K562 (cell line): ENCODE measurements at regions not wholly inside any gene's neighbourhood (a gene's known extent, or its start where the extent isn't known, plus 50 kb on each side); places are given as distances from the start of the nearest gene placed in this dataset.

Experiments
- ATAC-seq: fragments of 200-7000 bp; cut with Tn5 transposase; 3 replicates; pipeline ENCODE4 v1.9.1; 2020; ENCODE audit warnings: moderate library complexity
- BruUV-seq: library from RNA; stranded (reverse); fragments of 400-500 nt; replicated peaks from 2 replicates; lab custom pipeline; 2021; lab: Mats Ljungman, UMichigan
- CTCF ChIA-PET: fragments of 300-600 bp; formaldehyde crosslinking; extraction: SDS; loops from one replicate; lab custom pipeline; 2021; ENCODE audit warnings: low intra/inter-chr PET ratio; lab: Yijun Ruan, JAX
- POLR2A ChIA-PET: fragments of 300-600, 350-650 bp; sonication (Branson Sonifier 250); formaldehyde crosslinking; extraction: SDS; loops from one replicate; lab custom pipeline; 2021; ENCODE audit warnings: antibody characterized with exemption, inconsistent platforms; lab: Yijun Ruan, JAX
- DNase-seq, 4 experiments: peaks; one replicate each; pipeline versions ENCODE4 v3.0.0 to v3.0.0-alpha.2; 2011 to 2018; ENCODE audit warnings: low spot score in 3 of 4, mixed read lengths in 3 of 4; ENCODE audit errors: extremely low read depth in 1 of 4
- FAIRE-seq: peaks from 2 replicates; lab custom pipeline; 2011; peaks lifted over from hg19 to GRCh38; lab: Jason Lieb, UNC
- H2AFZ ChIP-seq: 2 replicates; pipeline ENCODE4 v1.6.0; 2011; ENCODE audit warnings: low read depth, low read length, control low read depth, inconsistent platforms
- H3K27ac ChIP-seq: fragments of 200-600 bp; 3 replicates; pipeline ENCODE4 v1.8.0; 2011; ENCODE audit warnings: low read depth, mild to moderate bottlenecking, control low read depth, inconsistent platforms, low read length, moderate library complexity, mixed read lengths; ENCODE audit errors: extremely low read depth
- H3K27me3 ChIP-seq, 2 experiments: fragments of 300-600 bp in 1 of 2; 2 replicates in 1 of 2; 3 replicates in 1 of 2; pipeline versions ENCODE4 v1.6.0 to v1.8.0; 2011; ENCODE audit warnings: inconsistent platforms in 2 of 2, low read length in 2 of 2, mild to moderate bottlenecking in 1 of 2, mixed read lengths in 1 of 2, moderate library complexity in 1 of 2; ENCODE audit not compliant: control insufficient read depth in 2 of 2, insufficient read depth in 2 of 2
- H3K36me3 ChIP-seq: fragments of 300-600 bp; 3 replicates; pipeline ENCODE4 v1.8.0; 2011; ENCODE audit warnings: mild to moderate bottlenecking, low read length, inconsistent platforms; ENCODE audit not compliant: control insufficient read depth, insufficient read depth
- H3K4me1 ChIP-seq, 2 experiments: fragments of 200-600 bp in 1 of 2; replicated peaks in 1 of 2; 2 replicates in 1 of 2; 3 replicates in 1 of 2; pipeline versions ENCODE4 v1.5.1 to v1.8.0; 2011; ENCODE audit warnings: inconsistent platforms in 2 of 2, low read length in 2 of 2, mild to moderate bottlenecking in 1 of 2, mixed read lengths in 1 of 2, moderate library complexity in 1 of 2; ENCODE audit not compliant: control insufficient read depth in 2 of 2, insufficient read depth in 2 of 2
- H3K4me2 ChIP-seq: 2 replicates; pipeline ENCODE4 v1.6.1; 2011; ENCODE audit warnings: low read length, control low read depth, inconsistent platforms, mixed read lengths; ENCODE audit not compliant: insufficient read depth
- H3K4me3 ChIP-seq: fragments of 200-600 bp; sonication (generic), shearing (Covaris generic); 2 replicates; pipeline ENCODE4 v1.5.1; 2016; ENCODE audit warnings: control low read depth, inconsistent platforms
- H3K79me2 ChIP-seq: fragments of 200-600 bp; 3 replicates; pipeline ENCODE4 v1.8.0; 2011; ENCODE audit warnings: low read length, inconsistent platforms; ENCODE audit not compliant: control insufficient read depth, insufficient read depth
- H3K9ac ChIP-seq, 2 experiments: 2 replicates each; pipeline versions ENCODE4 v1.6.0 to v1.6.1; 2011; ENCODE audit warnings: low read depth in 2 of 2, low read length in 2 of 2, control low read depth in 1 of 2, inconsistent platforms in 1 of 2, mild to moderate bottlenecking in 1 of 2, mixed read lengths in 1 of 2; ENCODE audit not compliant: insufficient read depth in 1 of 2
- H3K9me1 ChIP-seq: one replicate; pipeline ENCODE4 v1.6.0; 2011; ENCODE audit warnings: inconsistent platforms, mild to moderate bottlenecking, low read length, moderate library complexity; ENCODE audit not compliant: control insufficient read depth, insufficient read depth
- H3K9me3 ChIP-seq: replicated peaks from 2 replicates; pipeline ENCODE4 v1.5.1; 2011; ENCODE audit warnings: low read depth, low read length, inconsistent platforms; ENCODE audit not compliant: control insufficient read depth, insufficient read depth
- H4K20me1 ChIP-seq: replicated peaks from 2 replicates; pipeline ENCODE4 v1.6.1; 2011; ENCODE audit warnings: low read length, inconsistent platforms, mixed read lengths; ENCODE audit not compliant: control insufficient read depth, insufficient read depth
- BRD4 ChIP-seq: fragments of 200-600 bp; sonication (generic); IDR thresholded peaks from 2 replicates; pipeline ENCODE4 v1.6.1; 2017; ENCODE audit warnings: inconsistent platforms
- CBX3 ChIP-seq, 2 experiments: IDR thresholded peaks; 1 replicate in 1 of 2; 2 replicates in 1 of 2; pipeline ENCODE4 v1.6.1; 2012; ENCODE audit warnings: inconsistent platforms in 2 of 2, low read length in 2 of 2, borderline replicate concordance in 1 of 2, control low read depth in 1 of 2
- CSDE1 ChIP-seq, 2 experiments: fragments of 450-650 bp; IDR thresholded peaks; 2 replicates each; pipeline ENCODE4 v1.6.1; 2016; ENCODE audit warnings: mild to moderate bottlenecking in 1 of 2
- DNMT1 ChIP-seq: fragments of 450-650 bp; IDR thresholded peaks from 2 replicates; pipeline ENCODE4 v1.6.1; 2016; ENCODE audit warnings: antibody characterized with exemption, mild to moderate bottlenecking
- FOXA1 ChIP-seq: fragments of 450-650 bp; IDR thresholded peaks from 2 replicates; pipeline ENCODE4 v1.6.1; 2016; ENCODE audit warnings: mild to moderate bottlenecking, borderline replicate concordance
- MLX ChIP-seq, 2 experiments: fragments of 450-650 bp in 1 of 2; sonication (generic) in 1 of 2; formaldehyde crosslinking; conservative IDR thresholded peaks; 2 replicates each; pipeline versions ENCODE4 v1.4.0 to v1.8.1; 2020 to 2022; ENCODE audit warnings: mild to moderate bottlenecking in 1 of 2, missing genetic modification reagents in 1 of 2
- NCOA1 ChIP-seq: fragments of 450-650 bp; IDR thresholded peaks from 2 replicates; pipeline ENCODE4 v1.6.1; 2016; ENCODE audit warnings: low read depth
- PKNOX1 ChIP-seq: fragments of 450-650 bp; IDR thresholded peaks from 2 replicates; pipeline ENCODE4 v1.6.1; 2016
- YY1 ChIP-seq, 3 experiments: IDR thresholded peaks; 2 replicates each; pipeline ENCODE4 v1.6.1; 2011; ENCODE audit warnings: low read length in 2 of 3, mild to moderate bottlenecking in 2 of 3, moderate library complexity in 2 of 3, borderline replicate concordance in 1 of 3, control low read depth in 1 of 3, low read depth in 1 of 3; ENCODE audit not compliant: insufficient read depth in 3 of 3, insufficient replicate concordance in 2 of 3, control insufficient read depth in 1 of 3, insufficient read length in 1 of 3; ENCODE audit errors: extremely low read depth in 1 of 3
- ZKSCAN1 ChIP-seq: fragments of 150-350 bp; IDR thresholded peaks from 2 replicates; pipeline ENCODE4 v1.6.1; 2016; ENCODE audit warnings: low read depth, low read length
- ZNF184 ChIP-seq: sonication (generic); formaldehyde crosslinking; IDR thresholded peaks from 2 replicates; pipeline ENCODE4 v1.5.0; 2020; ENCODE audit warnings: missing genetic modification reagents
- WGBS: fragments of 100-300 bp; shearing (Covaris generic); methylation state at CpG from one replicate; pipeline ENCODE4 v1.1.6; 2016; ENCODE audit warnings: low coverage, mixed read lengths; ENCODE audit not compliant: insufficient coverage; ENCODE audit errors: missing lambda C conversion rate; 5-methylcytosine and 5-hydroxymethylcytosine counted together
- in situ Hi-C: fragments of 300-500 bp; cut with MboI; formaldehyde crosslinking; loops from 4 replicates; pipeline ENCODE4 v1.15.0; 2018; ENCODE audit warnings: inconsistent platforms, mixed read lengths
- intact Hi-C: fragments of 100-400 bp; cut with micrococcal nuclease; formaldehyde crosslinking; loops from 2 replicates; pipeline ENCODE4 v1.14.2; 2022

- H3K79me2 ChIP-seq, result no peaks in the 10 kb centered on the region
- H3K4me3 ChIP-seq, result no peak overlapping the region
- WGBS, result 2% methylated on average over 3 of the region's 3 CpGs
- no peak overlapping the region for H3K27ac ChIP-seq
- CTCF ChIA-PET, result no interaction called here
- in situ Hi-C loops, result no loop called here
- H3K9ac ChIP-seq, result no peak overlapping the region
- TF ChIP-seq ZNF184 (CRISPR knock-in tag) (no peak), NCOA1 (no peak), CBX3 (IDR thresholded peaks at IDR 0.05; ENCODE audit: borderline replicate concordance in 1 of 2, low read length in 2 of 2) (no peak), CSDE1 (IDR thresholded peaks at IDR 0.05) (no peak), ZKSCAN1 (no peak), FOXA1 (no peak), DNMT1 (no peak), BRD4 (no peak), MLX (CRISPR knock-in tag; conservative IDR thresholded peaks at IDR 0.05) (no peak), PKNOX1 (no peak), YY1 (IDR thresholded peaks at IDR 0.05; ENCODE audit: borderline replicate concordance in 1 of 3, control insufficient read depth in 1 of 3, extremely low read depth in 1 of 3, insufficient read depth in 3 of 3, insufficient read length in 1 of 3, insufficient replicate concordance in 2 of 3, low read depth in 1 of 3, low read length in 2 of 3) (no peak)
- intact Hi-C loops, result no loop called here
- POLR2A ChIA-PET, result no interaction called here
- no peak for DNase-seq
- ATAC-seq, result no peak
- no TSS peak for BruUV-seq
- H3K36me3 ChIP-seq, result no peaks in the 10 kb centered on the region
- no peak for FAIRE-seq
- H3K4me2 ChIP-seq, result no peak overlapping the region
- H3K9me3 ChIP-seq, result no peaks in the 10 kb centered on the region; the same call in none of the 2 replicates
- H4K20me1 ChIP-seq, result no peaks in the 10 kb centered on the region
- no peak overlapping the region for H2AFZ ChIP-seq
- H3K27me3 ChIP-seq, result no peaks in the 10 kb centered on the region
- H3K4me1 ChIP-seq, result no peaks in the 10 kb centered on the region
- no peaks in the 10 kb centered on the region for H3K9me1 ChIP-seq
Observed at GRCh38 chr5:153258469-153258868, 232.0 kb upstream of the GRIA1 start.
